H9 (cell line): ENCODE measurements at regions not wholly inside any gene's neighbourhood (a gene's known extent, or its start where the extent isn't known, plus 50 kb on each side); places are given as distances from the start of the nearest gene placed in this dataset.

Source experiments
- DNase-seq: peaks from one replicate; pipeline ENCODE4 v3.0.0-alpha.2; 2017
- H2AFZ ChIP-seq: one replicate; pipeline ENCODE4 v1.6.1; 2013; ENCODE audit warnings: mild to moderate bottlenecking, low read length, control low read depth, moderate library complexity
- H2AK5ac ChIP-seq: 2 replicates; pipeline ENCODE4 v1.6.1; 2013; ENCODE audit warnings: low read length, control low read depth, mixed read lengths; ENCODE audit not compliant: insufficient read length
- H2BK120ac ChIP-seq: one replicate; pipeline ENCODE4 v1.6.1; 2013; ENCODE audit warnings: low read depth, mild to moderate bottlenecking, low read length, control low read depth, inconsistent platforms; ENCODE audit not compliant: poor library complexity, severe bottlenecking
- H2BK12ac ChIP-seq: 2 replicates; pipeline ENCODE4 v1.6.1; 2013; ENCODE audit warnings: low read length, control low read depth, mixed read lengths, low read depth; ENCODE audit not compliant: insufficient read length
- H2BK15ac ChIP-seq: 2 replicates; pipeline ENCODE4 v1.6.1; 2013; ENCODE audit warnings: low read depth, low read length, control low read depth
- H2BK20ac ChIP-seq: one replicate; pipeline ENCODE4 v1.6.1; 2013; ENCODE audit warnings: low read depth, mild to moderate bottlenecking, low read length, control low read depth, inconsistent platforms; ENCODE audit not compliant: poor library complexity, severe bottlenecking
- H2BK5ac ChIP-seq: 2 replicates; pipeline ENCODE4 v1.6.1; 2013; ENCODE audit warnings: low read length, control low read depth, mixed read lengths; ENCODE audit not compliant: insufficient read length
- H3K14ac ChIP-seq: 2 replicates; pipeline ENCODE4 v1.6.1; 2013; ENCODE audit warnings: low read length, control low read depth; ENCODE audit not compliant: insufficient read depth
- H3K18ac ChIP-seq: 2 replicates; pipeline ENCODE4 v1.6.1; 2013; ENCODE audit warnings: low read depth, mild to moderate bottlenecking, mixed read lengths, low read length, control low read depth; ENCODE audit not compliant: insufficient read length
- H3K23ac ChIP-seq: 2 replicates; pipeline ENCODE4 v1.6.1; 2013; ENCODE audit warnings: low read length, control low read depth, mixed read lengths, low read depth; ENCODE audit not compliant: insufficient read length
- H3K23me2 ChIP-seq: 2 replicates; pipeline ENCODE4 v1.6.1; 2013; ENCODE audit warnings: low read depth, mild to moderate bottlenecking, mixed read lengths, low read length, control low read depth; ENCODE audit not compliant: insufficient read length, poor library complexity, severe bottlenecking
- H3K27ac ChIP-seq: 2 replicates; pipeline ENCODE4 v1.5.1; 2013; ENCODE audit warnings: low read length, control low read depth, mixed read lengths, low read depth; ENCODE audit not compliant: insufficient read length
- H3K27me3 ChIP-seq: 2 replicates; pipeline ENCODE4 v1.6.1; 2013; ENCODE audit warnings: low read length, control low read depth, inconsistent platforms; ENCODE audit not compliant: insufficient read depth
- H3K4ac ChIP-seq: 2 replicates; pipeline ENCODE4 v1.6.1; 2013; ENCODE audit warnings: low read depth, mild to moderate bottlenecking, control low read depth, inconsistent platforms, low read length, moderate library complexity
- H3K4me1 ChIP-seq: 2 replicates; pipeline ENCODE4 v1.6.1; 2013; ENCODE audit warnings: low read length, control low read depth, inconsistent platforms; ENCODE audit not compliant: insufficient read depth
- H3K4me2 ChIP-seq: 2 replicates; pipeline ENCODE4 v1.6.1; 2013; ENCODE audit warnings: low read length, control low read depth, mixed read lengths; ENCODE audit not compliant: insufficient read length, insufficient read depth
- H3K56ac ChIP-seq: 2 replicates; pipeline ENCODE4 v1.6.1; 2013; ENCODE audit warnings: low read depth, mild to moderate bottlenecking, mixed read lengths, low read length, control low read depth; ENCODE audit not compliant: insufficient read length
- H3K79me1 ChIP-seq: 2 replicates; pipeline ENCODE4 v1.6.1; 2013; ENCODE audit warnings: low read depth, mild to moderate bottlenecking, moderate library complexity, low read length, control low read depth, inconsistent platforms; ENCODE audit not compliant: insufficient read depth, poor library complexity, severe bottlenecking
- H3K79me2 ChIP-seq: 2 replicates; pipeline ENCODE4 v1.6.1; 2013; ENCODE audit warnings: low read length, control low read depth, inconsistent platforms; ENCODE audit not compliant: insufficient read depth
- H3K9ac ChIP-seq: 2 replicates; pipeline ENCODE4 v1.6.1; 2013; ENCODE audit warnings: low read length, control low read depth, mixed read lengths; ENCODE audit not compliant: insufficient read length; ENCODE audit errors: extremely low read depth
- H3K9me3 ChIP-seq: one replicate; pipeline ENCODE4 v1.6.1; 2013; ENCODE audit warnings: low read depth, low read length, inconsistent platforms; ENCODE audit not compliant: control insufficient read depth
- H3T11ph ChIP-seq: one replicate; pipeline ENCODE4 v1.6.1; 2013; ENCODE audit warnings: mild to moderate bottlenecking, low read length, control low read depth, inconsistent platforms
- H4K20me1 ChIP-seq: one replicate; pipeline ENCODE4 v1.6.1; 2013; ENCODE audit not compliant: control insufficient read depth, insufficient read length, insufficient read depth
- H4K5ac ChIP-seq: 2 replicates; pipeline ENCODE4 v1.6.1; 2013; ENCODE audit warnings: low read depth, mild to moderate bottlenecking, mixed read lengths, low read length, control low read depth; ENCODE audit not compliant: insufficient read length
- H4K8ac ChIP-seq: replicated peaks from 2 replicates; pipeline ENCODE4 v1.6.1; 2013; ENCODE audit warnings: low read length, control low read depth, mixed read lengths, low read depth; ENCODE audit not compliant: insufficient read length
- H4K91ac ChIP-seq: 2 replicates; pipeline ENCODE4 v1.6.1; 2013; ENCODE audit warnings: low read depth, mild to moderate bottlenecking, moderate library complexity, mixed read lengths, low read length, control low read depth; ENCODE audit not compliant: insufficient read length
- H3K27ac Mint-ChIP-seq, 3 experiments: 2 replicates in 2 of 3; 3 replicates in 1 of 3; pipeline ENCODE4 v1.8.0; 2020 to 2021; ENCODE audit warnings: mixed read lengths in 3 of 3, mild to moderate bottlenecking in 1 of 3, moderate library complexity in 1 of 3
- H3K27me3 Mint-ChIP-seq: 2 replicates; pipeline ENCODE4 v1.8.0; 2021; ENCODE audit warnings: low read depth, mild to moderate bottlenecking, moderate library complexity, mixed read lengths
- H3K36me3 Mint-ChIP-seq, 3 experiments: 2 replicates in 2 of 3; 3 replicates in 1 of 3; pipeline ENCODE4 v1.8.0; 2020 to 2021; ENCODE audit warnings: low read depth in 3 of 3, mixed read lengths in 3 of 3; ENCODE audit not compliant: insufficient read depth in 1 of 3
- H3K4me1 Mint-ChIP-seq, 2 experiments: 2 replicates each; pipeline ENCODE4 v1.8.0; 2020; ENCODE audit warnings: mixed read lengths in 2 of 2
- H3K4me3 Mint-ChIP-seq, 2 experiments: 2 replicates in 1 of 2; 3 replicates in 1 of 2; pipeline ENCODE4 v1.8.0; 2020 to 2021; ENCODE audit warnings: mild to moderate bottlenecking in 2 of 2, mixed read lengths in 2 of 2, moderate library complexity in 1 of 2
- H3K9me3 Mint-ChIP-seq, 2 experiments: 2 replicates in 1 of 2; 3 replicates in 1 of 2; pipeline ENCODE4 v1.8.0; 2020; ENCODE audit warnings: mild to moderate bottlenecking in 2 of 2, mixed read lengths in 2 of 2, moderate library complexity in 1 of 2
- WGBS: extraction: QIAGEN DNeasy Blood & Tissue Kit; methylation state at CpG from one replicate; pipeline ENCODE4 v1.1.7; 2013; ENCODE audit warnings: missing lambda C conversion rate, low lambda C conversion rate, mixed read lengths; ENCODE audit not compliant: insufficient read length; ENCODE audit errors: extremely low coverage; 5-methylcytosine and 5-hydroxymethylcytosine counted together
- TF ChIP-seq, protein P1 (sequence below): fragments of 200-600 bp; sonication (generic); conservative IDR thresholded peaks from 3 replicates; pipeline ENCODE4 v1.8.0; 2021; ENCODE audit warnings: antibody characterized with exemption, mild to moderate bottlenecking

DNA sequence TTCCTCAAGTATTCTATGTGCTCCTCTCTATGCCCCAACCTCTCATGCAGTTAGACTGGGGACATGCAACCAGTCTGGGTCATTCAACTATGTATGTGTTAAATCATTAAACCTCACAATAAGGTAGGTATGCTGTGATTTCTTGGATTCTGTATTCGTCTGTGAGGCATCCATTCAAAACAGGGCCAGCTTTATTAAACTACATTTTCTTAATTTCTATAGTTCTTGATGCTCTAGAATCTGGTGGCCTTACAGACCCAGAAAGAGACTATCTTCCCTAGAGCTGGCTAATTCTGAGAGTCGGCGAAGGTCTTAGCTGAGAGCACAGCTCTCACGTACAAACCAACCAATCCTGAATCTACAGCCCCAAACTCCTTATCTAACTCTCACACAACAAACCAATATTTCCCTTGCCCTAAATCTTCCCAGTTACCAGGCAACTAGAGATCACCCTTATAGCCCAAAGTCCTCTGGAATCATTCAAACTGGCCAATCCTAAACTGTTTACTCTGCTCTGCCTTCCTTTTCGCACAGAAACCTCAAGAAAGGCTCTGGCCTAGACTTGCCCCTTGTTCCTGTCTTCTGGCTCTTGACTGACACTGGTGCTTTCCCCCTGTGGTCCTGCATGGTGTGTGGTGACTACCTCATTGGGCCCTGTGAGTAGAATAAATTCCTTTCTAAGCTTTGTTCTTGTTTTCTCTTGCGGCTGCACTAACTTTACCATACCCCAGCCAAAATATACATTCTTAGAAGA lies 203.5 kb upstream of the TET2 start:
- no peak overlapping the region for H3K23ac ChIP-seq
- H2BK15ac ChIP-seq: no peak overlapping the region
- H3K79me2 ChIP-seq: no peaks in the 10 kb centered on the region
- Mint-ChIP-seq H3K4me3 (no peak overlapping the region), H3K9me3 (no peaks in the 10 kb centered on the region), H3K27me3 (peaks cover 7% of the 10 kb centered on the region), H3K27ac (no peak overlapping the region), H3K36me3 (no peaks in the 10 kb centered on the region), H3K4me1 (no peaks in the 10 kb centered on the region)
- no peak overlapping the region for H3T11ph ChIP-seq
- TF ChIP-seq, protein P1, sequence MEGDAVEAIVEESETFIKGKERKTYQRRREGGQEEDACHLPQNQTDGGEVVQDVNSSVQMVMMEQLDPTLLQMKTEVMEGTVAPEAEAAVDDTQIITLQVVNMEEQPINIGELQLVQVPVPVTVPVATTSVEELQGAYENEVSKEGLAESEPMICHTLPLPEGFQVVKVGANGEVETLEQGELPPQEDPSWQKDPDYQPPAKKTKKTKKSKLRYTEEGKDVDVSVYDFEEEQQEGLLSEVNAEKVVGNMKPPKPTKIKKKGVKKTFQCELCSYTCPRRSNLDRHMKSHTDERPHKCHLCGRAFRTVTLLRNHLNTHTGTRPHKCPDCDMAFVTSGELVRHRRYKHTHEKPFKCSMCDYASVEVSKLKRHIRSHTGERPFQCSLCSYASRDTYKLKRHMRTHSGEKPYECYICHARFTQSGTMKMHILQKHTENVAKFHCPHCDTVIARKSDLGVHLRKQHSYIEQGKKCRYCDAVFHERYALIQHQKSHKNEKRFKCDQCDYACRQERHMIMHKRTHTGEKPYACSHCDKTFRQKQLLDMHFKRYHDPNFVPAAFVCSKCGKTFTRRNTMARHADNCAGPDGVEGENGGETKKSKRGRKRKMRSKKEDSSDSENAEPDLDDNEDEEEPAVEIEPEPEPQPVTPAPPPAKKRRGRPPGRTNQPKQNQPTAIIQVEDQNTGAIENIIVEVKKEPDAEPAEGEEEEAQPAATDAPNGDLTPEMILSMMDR: no peak
- no peak for DNase-seq
- no peak overlapping the region for H3K14ac ChIP-seq
- no peak overlapping the region for H2AFZ ChIP-seq
- no peak overlapping the region for H3K4me2 ChIP-seq
- H3K79me1 ChIP-seq: no peaks in the 10 kb centered on the region
- no peaks in the 10 kb centered on the region for H3K23me2 ChIP-seq
- WGBS: no CpG with 5 or more reads among the region's 6 CpGs
- no peaks in the 10 kb centered on the region for H4K20me1 ChIP-seq
- H3K18ac ChIP-seq: no peak overlapping the region
- H3K27me3 ChIP-seq: no peaks in the 10 kb centered on the region
- no peak overlapping the region for H2AK5ac ChIP-seq
- no peaks in the 10 kb centered on the region for H3K4me1 ChIP-seq
- H4K91ac ChIP-seq: no peak overlapping the region
- no peak overlapping the region for H3K9ac ChIP-seq
- H4K8ac ChIP-seq: no peak overlapping the region
- H2BK20ac ChIP-seq: no peak overlapping the region
- H3K9me3 ChIP-seq: no peaks in the 10 kb centered on the region
- H4K5ac ChIP-seq: no peak overlapping the region
- H3K27ac ChIP-seq: no peak overlapping the region
- no peak overlapping the region for H3K4ac ChIP-seq
- no peak overlapping the region for H2BK5ac ChIP-seq
- H2BK120ac ChIP-seq: no peak overlapping the region
- H2BK12ac ChIP-seq: no peak overlapping the region
- no peak overlapping the region for H3K56ac ChIP-seq
